ENCODE measurements at regions not wholly inside any gene's neighbourhood (a gene's known extent, or its start where the extent isn't known, plus 50 kb on each side); places are given as distances from the start of the nearest gene placed in this dataset.

DNA sequence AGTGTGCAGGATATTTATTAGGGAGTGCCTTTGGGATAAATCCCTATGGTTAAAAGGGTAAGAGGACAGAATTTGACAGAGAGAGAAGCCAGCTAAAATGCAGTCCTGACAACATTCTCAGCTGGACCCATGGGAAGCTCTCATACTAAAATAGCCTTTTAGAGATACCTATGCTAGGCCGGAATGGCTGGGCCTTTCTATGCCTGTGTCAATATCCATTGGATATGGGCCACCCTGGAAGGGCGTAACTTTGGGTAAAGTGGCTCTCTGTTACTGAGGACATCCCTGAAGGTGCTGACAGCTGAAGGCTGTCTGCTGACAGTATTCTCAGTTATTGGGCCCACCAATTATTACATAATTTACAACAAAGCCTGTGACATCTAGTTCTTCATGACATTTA lies 613.0 kb upstream of the B3GALT2 start:
- no peak for FAIRE-seq

DNA sequence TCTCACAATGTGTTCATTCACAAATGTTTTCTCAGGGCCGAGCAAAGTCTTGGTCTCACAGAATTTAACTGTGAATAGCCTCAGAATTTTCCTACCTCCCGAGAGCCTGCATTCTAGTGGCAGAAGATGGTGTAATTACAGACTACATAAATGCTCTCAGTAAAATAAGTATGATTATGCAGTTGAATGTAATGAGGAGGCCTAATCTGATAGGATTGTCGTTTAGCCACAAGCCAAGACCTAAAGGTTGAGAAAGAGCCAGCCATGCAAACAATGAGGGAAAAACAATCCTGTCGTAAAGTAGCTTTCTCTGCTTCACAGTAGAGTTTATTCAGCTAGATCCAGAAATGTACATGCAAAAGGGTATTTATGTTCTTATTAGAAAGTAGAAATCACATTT lies 607.8 kb upstream of the B3GALT2 start:
- TF ChIP-seq, protein P1, sequence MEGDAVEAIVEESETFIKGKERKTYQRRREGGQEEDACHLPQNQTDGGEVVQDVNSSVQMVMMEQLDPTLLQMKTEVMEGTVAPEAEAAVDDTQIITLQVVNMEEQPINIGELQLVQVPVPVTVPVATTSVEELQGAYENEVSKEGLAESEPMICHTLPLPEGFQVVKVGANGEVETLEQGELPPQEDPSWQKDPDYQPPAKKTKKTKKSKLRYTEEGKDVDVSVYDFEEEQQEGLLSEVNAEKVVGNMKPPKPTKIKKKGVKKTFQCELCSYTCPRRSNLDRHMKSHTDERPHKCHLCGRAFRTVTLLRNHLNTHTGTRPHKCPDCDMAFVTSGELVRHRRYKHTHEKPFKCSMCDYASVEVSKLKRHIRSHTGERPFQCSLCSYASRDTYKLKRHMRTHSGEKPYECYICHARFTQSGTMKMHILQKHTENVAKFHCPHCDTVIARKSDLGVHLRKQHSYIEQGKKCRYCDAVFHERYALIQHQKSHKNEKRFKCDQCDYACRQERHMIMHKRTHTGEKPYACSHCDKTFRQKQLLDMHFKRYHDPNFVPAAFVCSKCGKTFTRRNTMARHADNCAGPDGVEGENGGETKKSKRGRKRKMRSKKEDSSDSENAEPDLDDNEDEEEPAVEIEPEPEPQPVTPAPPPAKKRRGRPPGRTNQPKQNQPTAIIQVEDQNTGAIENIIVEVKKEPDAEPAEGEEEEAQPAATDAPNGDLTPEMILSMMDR (IDR thresholded peaks at IDR 0.05; ENCODE audit: insufficient read depth, low read length, severe bottlenecking), result no peak
- Histone ChIP-seq H3K36me3 (ENCODE audit: control insufficient read depth, insufficient read depth, low read length) (no peaks in the 10 kb centered on the region), H3K27me3 (ENCODE audit: control insufficient read depth, insufficient read depth, low read length) (no peaks in the 10 kb centered on the region), H3K4me3 (ENCODE audit: low read depth, low read length) (no peak overlapping the region)
- DNase-seq (ENCODE audit: low read depth) (no peak), FAIRE-seq (no peak)

More for the DNA sequence above, 613.0 kb upstream of the B3GALT2 start:
- Histone ChIP-seq H3K27me3 (ENCODE audit: control insufficient read depth, insufficient read depth, low read length) (no peaks in the 10 kb centered on the region), H3K36me3 (ENCODE audit: control insufficient read depth, insufficient read depth, low read length) (no peaks in the 10 kb centered on the region), H3K4me3 (ENCODE audit: low read depth, low read length) (no peak overlapping the region)
- TF ChIP-seq, protein P1 (IDR thresholded peaks at IDR 0.05; ENCODE audit: insufficient read depth, low read length, severe bottlenecking), result no peak
- no peak for DNase-seq (ENCODE audit: low read depth)

DNA sequence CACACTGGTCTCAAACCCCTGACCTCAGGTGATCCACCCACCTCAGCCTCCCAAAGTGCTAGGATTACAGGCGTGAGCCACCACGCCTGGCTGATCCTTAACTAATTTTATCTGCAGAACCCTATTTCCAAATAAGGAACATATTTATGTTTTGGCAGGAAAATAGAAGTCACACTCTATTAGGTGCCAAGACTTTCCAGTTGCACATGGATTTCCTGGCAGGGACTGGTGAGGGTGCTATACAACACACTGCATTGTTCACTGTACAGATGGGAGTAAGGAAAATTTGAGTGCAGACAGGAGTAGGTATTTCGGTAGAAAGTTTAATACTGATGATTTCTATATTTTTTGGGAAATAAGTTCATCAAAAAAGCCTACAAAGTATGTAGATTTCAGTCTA lies 605.3 kb upstream of the B3GALT2 start:
- H3K27me3 ChIP-seq (ENCODE audit: control insufficient read depth, insufficient read depth, low read length), result no peaks in the 10 kb centered on the region
- DNase-seq (ENCODE audit: low read depth) (no peak), FAIRE-seq (no peak)
- TF ChIP-seq, protein P1 (IDR thresholded peaks at IDR 0.05; ENCODE audit: insufficient read depth, low read length, severe bottlenecking), result no peak
- no peaks in the 10 kb centered on the region for H3K36me3 ChIP-seq (ENCODE audit: control insufficient read depth, insufficient read depth, low read length)
- H3K4me3 ChIP-seq (ENCODE audit: low read depth, low read length), result no peak overlapping the region

DNA sequence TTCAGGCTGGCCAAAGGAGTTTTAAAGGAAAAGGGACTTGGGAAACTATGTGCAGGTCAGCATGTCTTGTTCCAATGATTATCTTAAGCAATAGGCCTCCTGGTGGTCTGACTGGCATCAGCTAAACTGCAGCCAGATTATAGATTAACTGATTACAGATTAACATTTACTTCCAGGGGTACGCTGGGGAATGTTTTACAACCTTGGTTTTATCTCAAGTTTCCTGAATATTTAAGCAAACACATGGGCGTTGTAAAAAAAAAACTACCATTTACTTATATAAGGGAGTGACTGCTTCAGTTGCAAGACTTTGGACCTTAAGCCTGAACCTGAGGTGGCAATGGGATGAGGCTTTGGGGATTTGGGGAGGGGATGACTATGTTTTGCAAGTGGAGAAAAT lies 600.6 kb upstream of the B3GALT2 start:
- TF ChIP-seq, protein P1 (IDR thresholded peaks at IDR 0.05; ENCODE audit: insufficient read depth, low read length, severe bottlenecking), result no peak
- FAIRE-seq, result no peak

DNA sequence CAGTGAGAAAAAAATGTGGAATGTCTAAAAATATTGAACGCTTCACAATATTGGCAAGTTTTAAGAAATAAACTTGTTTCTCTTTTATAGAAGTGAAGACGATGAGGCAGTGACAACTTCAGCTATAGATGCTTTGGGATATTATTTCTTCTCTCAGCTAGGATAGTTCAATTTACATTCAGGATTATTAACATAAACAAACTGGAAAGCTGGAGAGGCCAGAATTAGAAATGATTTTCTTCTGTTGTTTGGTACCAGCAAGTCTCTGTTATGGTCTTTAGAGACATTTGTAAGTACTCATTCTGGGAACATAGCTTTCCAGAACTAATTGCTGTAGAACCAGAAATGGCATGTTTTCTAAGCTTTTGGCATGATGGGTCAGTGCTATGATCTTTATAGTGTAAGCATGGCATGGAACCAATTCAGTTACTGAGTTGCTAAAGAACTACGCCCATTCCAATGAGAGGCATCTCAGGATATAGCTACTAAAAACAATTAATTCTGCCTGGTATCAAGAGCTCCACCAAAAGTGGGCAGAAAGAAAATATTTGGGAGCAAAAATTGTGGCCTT lies 599.5 kb upstream of the B3GALT2 start:
- FAIRE-seq (no peak), DNase-seq (ENCODE audit: low read depth) (no peak)
- no peaks in the 10 kb centered on the region for H3K36me3 ChIP-seq (ENCODE audit: control insufficient read depth, insufficient read depth, low read length)
- no peak overlapping the region for H3K4me3 ChIP-seq (ENCODE audit: low read depth, low read length)
- TF ChIP-seq, protein P1 (IDR thresholded peaks at IDR 0.05; ENCODE audit: insufficient read depth, low read length, severe bottlenecking), result no peak
- H3K27me3 ChIP-seq (ENCODE audit: control insufficient read depth, insufficient read depth, low read length), result no peaks in the 10 kb centered on the region

More for the DNA sequence above, 600.6 kb upstream of the B3GALT2 start:
- Histone ChIP-seq H3K27me3 (ENCODE audit: control insufficient read depth, insufficient read depth, low read length) (no peaks in the 10 kb centered on the region), H3K36me3 (ENCODE audit: control insufficient read depth, insufficient read depth, low read length) (no peaks in the 10 kb centered on the region), H3K4me3 (ENCODE audit: low read depth, low read length) (no peak overlapping the region)
- DNase-seq (ENCODE audit: low read depth), result no peak

Measured in bronchial epithelial cell (primary cell).